B cell (primary cell): ENCODE measurements at regions not wholly inside any gene's neighbourhood (a gene's known extent, or its start where the extent isn't known, plus 50 kb on each side); places are given as distances from the start of the nearest gene placed in this dataset.

Source experiments
- ATAC-seq: fragments of 200-7000 bp; cut with Tn5 transposase; one replicate; pipeline ENCODE4 v1.10.0; 2021; ENCODE audit warnings: low read depth, mild to moderate bottlenecking, moderate number of reproducible peaks, moderate library complexity
- CTCF ChIA-PET: fragments of 350-600 bp; sonication (Branson Sonifier 250); formaldehyde crosslinking; loops from one replicate; lab custom pipeline; 2021; ENCODE audit warnings: antibody characterized with exemption, inconsistent platforms; lab: Charles Lee
- POLR2A ChIA-PET: fragments of 350-600 bp; sonication (Branson Sonifier 250); formaldehyde crosslinking; loops from one replicate; lab custom pipeline; 2021; ENCODE audit warnings: antibody characterized with exemption; lab: Charles Lee
- DNase-seq: peaks from one replicate; pipeline ENCODE4 v3.0.0; 2013
- H2AFZ ChIP-seq: 2 replicates; pipeline ENCODE4 v1.6.1; 2012; ENCODE audit warnings: mild to moderate bottlenecking, low read depth, low read length; ENCODE audit not compliant: insufficient read depth, poor library complexity, severe bottlenecking
- H3K27ac ChIP-seq, 2 donors: 1 replicate in 1 of 2; 2 replicates in 1 of 2; pipeline ENCODE4 v1.5.1; 2012 to 2013; ENCODE audit warnings: low read length in 2 of 2, mild to moderate bottlenecking in 2 of 2, moderate library complexity in 1 of 2
- H3K27me3 ChIP-seq, 4 experiments: fragments of 200-600 bp in 1 of 4; sonication (generic) in 1 of 4; replicated peaks in 1 of 4; 1 replicate in 2 of 4; 2 replicates in 2 of 4; pipeline versions ENCODE4 v1.6.1 to v1.7.0; 2013 to 2016; ENCODE audit warnings: low read length in 3 of 4, mild to moderate bottlenecking in 2 of 4, mixed read lengths in 1 of 4, moderate library complexity in 1 of 4; ENCODE audit not compliant: insufficient read depth in 4 of 4, control insufficient read depth in 3 of 4; ENCODE audit errors: control extremely low read depth in 1 of 4
- H3K36me3 ChIP-seq, 2 experiments: replicated peaks in 1 of 2; 1 replicate in 1 of 2; 2 replicates in 1 of 2; pipeline versions ENCODE4 v1.6.1 to v1.7.1; 2013; ENCODE audit warnings: low read length in 1 of 2; ENCODE audit not compliant: insufficient read depth in 2 of 2, control insufficient read depth in 1 of 2; ENCODE audit errors: control extremely low read depth in 1 of 2, extremely low read depth in 1 of 2
- H3K4me1 ChIP-seq, 2 donors: fragments of 200-600 bp in 1 of 2; sonication (generic) in 1 of 2; 1 replicate in 1 of 2; 2 replicates in 1 of 2; pipeline versions ENCODE4 v1.5.1 to v1.6.1; 2013 to 2017; ENCODE audit warnings: low read length in 2 of 2; ENCODE audit not compliant: control insufficient read depth in 2 of 2, insufficient read depth in 2 of 2
- H3K4me2 ChIP-seq: replicated peaks from 2 replicates; pipeline ENCODE3; 2012; ENCODE audit warnings: mild to moderate bottlenecking, low read depth, low read length; ENCODE audit not compliant: poor library complexity, severe bottlenecking
- H3K4me3 ChIP-seq, 5 experiments: fragments of 200-600 bp in 1 of 5; sonication (generic) in 1 of 5; 1 replicate in 3 of 5; 2 replicates in 2 of 5; pipeline versions ENCODE4 v1.5.1 to v1.7.0; 2011 to 2016; ENCODE audit warnings: low read length in 4 of 5, mild to moderate bottlenecking in 4 of 5, low read depth in 2 of 5, control low read depth in 1 of 5, moderate library complexity in 1 of 5; ENCODE audit not compliant: insufficient read depth in 1 of 5; ENCODE audit errors: control extremely low read depth in 1 of 5, extremely low read depth in 1 of 5
- H3K79me2 ChIP-seq: fragments of 200-600 bp; sonication (generic); one replicate; pipeline ENCODE4 v1.6.0; 2016; ENCODE audit warnings: low read length; ENCODE audit not compliant: control insufficient read depth, insufficient read depth
- H3K9ac ChIP-seq: fragments of 200-600 bp; sonication (generic); 2 replicates; pipeline ENCODE4 v1.6.1; 2017; ENCODE audit warnings: mild to moderate bottlenecking, low read length, moderate library complexity
- H3K9me3 ChIP-seq, 3 donors: one replicate each; pipeline versions ENCODE4 v1.6.1 to v1.7.1; 2013; ENCODE audit warnings: low read length in 2 of 3; ENCODE audit not compliant: control insufficient read depth in 2 of 3, insufficient read depth in 1 of 3; ENCODE audit errors: control extremely low read depth in 1 of 3
- H4K20me1 ChIP-seq: 2 replicates; pipeline ENCODE4 v1.6.0; 2012; ENCODE audit warnings: mild to moderate bottlenecking, low read length; ENCODE audit not compliant: insufficient read depth, control insufficient read depth, poor library complexity, severe bottlenecking
- H3K27ac Mint-ChIP-seq: one replicate; pipeline ENCODE4 v1.8.0; 2021; ENCODE audit warnings: mixed read lengths
- H3K27me3 Mint-ChIP-seq: one replicate; pipeline ENCODE4 v1.8.0; 2021; ENCODE audit warnings: mixed read lengths
- H3K4me1 Mint-ChIP-seq: one replicate; pipeline ENCODE4 v1.8.0; 2021; ENCODE audit warnings: mixed read lengths
- H3K4me3 Mint-ChIP-seq: one replicate; pipeline ENCODE4 v1.8.0; 2021; ENCODE audit warnings: mixed read lengths
- H3K9me3 Mint-ChIP-seq: one replicate; pipeline ENCODE4 v1.8.0; 2022; ENCODE audit warnings: mixed read lengths; ENCODE audit not compliant: insufficient read depth
- EZH2 ChIP-seq: IDR thresholded peaks from 2 replicates; pipeline ENCODE4 v1.6.1; 2012; ENCODE audit warnings: borderline replicate concordance, low read depth, mild to moderate bottlenecking, moderate library complexity, low read length; ENCODE audit not compliant: insufficient read depth, poor library complexity, severe bottlenecking
- WGBS: methylation state at CpG from one replicate; pipeline ENCODE4 v1.1.5; 2013; ENCODE audit warnings: missing lambda C conversion rate; ENCODE audit not compliant: insufficient coverage; 5-methylcytosine and 5-hydroxymethylcytosine counted together
- intact Hi-C: fragments of 100-400 bp; cut with micrococcal nuclease; formaldehyde crosslinking; loops from one replicate; pipeline ENCODE4 v1.10.0; 2022
- TF ChIP-seq, protein P1 (sequence below): fragments of 200-600 bp; IDR thresholded peaks from one replicate; pipeline ENCODE4 v1.8.0; 2022; ENCODE audit warnings: antibody characterized with exemption, mild to moderate bottlenecking

DNA sequence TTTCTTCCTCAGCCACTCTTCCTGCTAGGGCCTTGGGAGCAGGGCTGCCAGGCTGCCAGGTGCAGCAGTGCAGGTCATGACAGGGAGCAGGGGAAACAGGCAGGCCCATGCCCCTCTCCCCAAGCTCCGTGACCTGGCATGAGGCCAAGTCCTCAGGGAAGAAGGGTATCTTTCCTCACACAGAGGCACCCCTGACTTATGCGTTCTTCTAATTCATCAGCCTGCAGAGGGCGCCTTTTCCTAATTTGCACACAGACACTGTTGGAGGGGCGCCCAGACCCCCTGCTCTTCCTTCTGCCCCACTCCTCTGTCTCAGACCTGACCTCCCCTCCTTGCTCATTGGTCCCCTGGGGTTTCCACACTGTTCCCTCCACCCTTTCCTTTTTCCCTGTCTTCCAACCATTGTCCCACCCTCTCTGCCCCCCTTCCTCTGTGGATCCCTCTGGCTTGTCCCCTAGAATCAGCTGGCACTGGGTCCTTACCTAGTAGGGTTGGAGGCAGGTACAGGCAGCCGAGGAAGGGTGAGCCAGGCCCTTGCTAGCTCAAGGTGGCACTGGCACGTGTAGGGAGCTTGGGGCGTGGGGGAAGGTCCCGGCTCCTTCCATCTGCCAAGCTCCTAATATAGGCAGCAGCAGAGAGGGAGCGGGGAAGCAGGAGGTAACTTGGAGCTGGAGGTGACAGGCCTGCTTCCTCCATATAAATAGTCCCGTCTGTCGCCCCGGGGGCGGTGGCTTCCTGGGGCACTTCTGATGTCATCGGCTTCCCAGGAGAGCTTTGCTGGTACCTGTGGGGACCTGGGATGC is 154.9 kb upstream of the MLN start:
- Histone ChIP-seq H3K79me2 (no peaks in the 10 kb centered on the region), H3K4me1 (no peaks in the 10 kb centered on the region), H3K36me3 (no peaks in the 10 kb centered on the region), H3K4me2 (no peak overlapping the region), H2AFZ (no peak overlapping the region), H4K20me1 (no peaks in the 10 kb centered on the region), H3K9me3 (peaks cover 0 to 8% (median 0%) of the 10 kb centered on the region in 3 donors), H3K27ac (no peak overlapping the region), H3K4me3 (no peak overlapping the region), H3K27me3 (peaks cover 0 to 10% (median 0%) of the 10 kb centered on the region in 4 experiments), H3K9ac (no peak overlapping the region)
- DNase-seq (no peak), ATAC-seq (no peak)
- H3K4me1 Mint-ChIP-seq = peaks cover 2% of the 10 kb centered on the region
- H3K27ac Mint-ChIP-seq = no peak overlapping the region
- no peak overlapping the region for H3K4me3 Mint-ChIP-seq
- ChIA-PET POLR2A (no interaction called here), CTCF (interaction anchor here (0.7 kb wide), 1 partner anchor 10 kb away, joined by 3 read pairs; no protein-coding TSS in a partner anchor)
- no peak for TF ChIP-seq EZH2
- TF ChIP-seq, protein P1, sequence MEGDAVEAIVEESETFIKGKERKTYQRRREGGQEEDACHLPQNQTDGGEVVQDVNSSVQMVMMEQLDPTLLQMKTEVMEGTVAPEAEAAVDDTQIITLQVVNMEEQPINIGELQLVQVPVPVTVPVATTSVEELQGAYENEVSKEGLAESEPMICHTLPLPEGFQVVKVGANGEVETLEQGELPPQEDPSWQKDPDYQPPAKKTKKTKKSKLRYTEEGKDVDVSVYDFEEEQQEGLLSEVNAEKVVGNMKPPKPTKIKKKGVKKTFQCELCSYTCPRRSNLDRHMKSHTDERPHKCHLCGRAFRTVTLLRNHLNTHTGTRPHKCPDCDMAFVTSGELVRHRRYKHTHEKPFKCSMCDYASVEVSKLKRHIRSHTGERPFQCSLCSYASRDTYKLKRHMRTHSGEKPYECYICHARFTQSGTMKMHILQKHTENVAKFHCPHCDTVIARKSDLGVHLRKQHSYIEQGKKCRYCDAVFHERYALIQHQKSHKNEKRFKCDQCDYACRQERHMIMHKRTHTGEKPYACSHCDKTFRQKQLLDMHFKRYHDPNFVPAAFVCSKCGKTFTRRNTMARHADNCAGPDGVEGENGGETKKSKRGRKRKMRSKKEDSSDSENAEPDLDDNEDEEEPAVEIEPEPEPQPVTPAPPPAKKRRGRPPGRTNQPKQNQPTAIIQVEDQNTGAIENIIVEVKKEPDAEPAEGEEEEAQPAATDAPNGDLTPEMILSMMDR = no peak
- intact Hi-C loops = no loop called here
- 56% methylated on average over 9 of the region's 14 CpGs for WGBS
- peaks cover 18% of the 10 kb centered on the region for H3K27me3 Mint-ChIP-seq
- no peaks in the 10 kb centered on the region for H3K9me3 Mint-ChIP-seq

- no peaks in the 10 kb centered on the region for H3K79me2 ChIP-seq
- intact Hi-C loops = no loop called here
Measured at GRCh38 chr6:33957892-33958525, 154.2 kb upstream of the MLN start.

More at GRCh38 chr6:33957892-33958525, 154.2 kb upstream of the MLN start:
- ATAC-seq = no peak
- TF ChIP-seq, protein P1 = no peak
- TF ChIP-seq EZH2 = no peak
- no peak overlapping the region for H3K4me3 ChIP-seq
- no peaks in the 10 kb centered on the region for H3K36me3 ChIP-seq
- no peaks in the 10 kb centered on the region for H4K20me1 ChIP-seq
- H3K9ac ChIP-seq = no peak overlapping the region
- no peaks in the 10 kb centered on the region for H3K4me1 ChIP-seq
- no peaks in the 10 kb centered on the region for H3K9me3 Mint-ChIP-seq
- H3K27ac ChIP-seq = no peak overlapping the region
- ChIA-PET CTCF (no interaction called here), POLR2A (no interaction called here)
- no peak overlapping the region for H3K27ac Mint-ChIP-seq
- WGBS = 67% methylated on average over 8 of the region's 12 CpGs
- no peak overlapping the region for H2AFZ ChIP-seq
- H3K9me3 ChIP-seq = peaks cover 0 to 1% (median 0%) of the 10 kb centered on the region in 3 donors
- H3K27me3 ChIP-seq = peaks cover 0 to 3% (median 0%) of the 10 kb centered on the region in 4 experiments
- H3K4me1 Mint-ChIP-seq = peaks cover 2% of the 10 kb centered on the region
- H3K4me3 Mint-ChIP-seq = no peak overlapping the region
- peaks cover 14% of the 10 kb centered on the region for H3K27me3 Mint-ChIP-seq
- H3K4me2 ChIP-seq = no peak overlapping the region
- no peak for DNase-seq
